ENCODE measurements at regions not wholly inside any gene's neighbourhood (a gene's known extent, or its start where the extent isn't known, plus 50 kb on each side); places are given as distances from the start of the nearest gene placed in this dataset.
"Not testable (repeated sequence)": the region's sequence is repeated elsewhere in the genome, so short reads cannot be mapped to it uniquely, and the experiment has no call there.

DNA sequence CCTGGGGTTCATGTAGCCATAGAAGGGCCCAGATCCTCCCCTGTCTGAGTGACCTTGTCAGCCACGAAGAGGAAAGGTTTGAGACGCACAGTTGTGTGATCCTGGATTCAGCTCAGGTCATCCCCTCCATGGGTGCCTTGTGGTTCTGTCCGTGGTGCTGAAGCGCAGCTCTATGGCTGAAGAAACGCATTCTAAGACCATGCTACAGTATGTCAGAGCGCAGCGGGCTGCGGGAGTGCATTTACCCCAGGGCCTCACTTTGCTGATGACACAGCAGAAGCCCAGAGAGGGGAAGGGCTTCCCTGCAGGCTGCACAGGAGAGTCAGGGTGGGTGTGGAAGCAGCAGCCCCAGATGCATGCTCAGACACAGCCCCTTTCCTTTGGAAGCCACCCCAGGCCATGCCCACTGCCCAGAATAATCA, 68.8 kb upstream of the IQSEC1 start:
- no peak for TF ChIP-seq CTCF (IDR thresholded peaks at IDR 0.05; ENCODE audit: low read depth, low read length)
- no peak overlapping the region for H3K4me3 ChIP-seq (ENCODE audit: low read depth, low read length)
- no peaks in the 10 kb centered on the region for H3K9me3 ChIP-seq
- H3K4me1 ChIP-seq: no peaks in the 10 kb centered on the region
- no peaks in the 10 kb centered on the region for H3K27me3 ChIP-seq
- DNase-seq: no peak
- H3K36me3 ChIP-seq: no peaks in the 10 kb centered on the region

DNA sequence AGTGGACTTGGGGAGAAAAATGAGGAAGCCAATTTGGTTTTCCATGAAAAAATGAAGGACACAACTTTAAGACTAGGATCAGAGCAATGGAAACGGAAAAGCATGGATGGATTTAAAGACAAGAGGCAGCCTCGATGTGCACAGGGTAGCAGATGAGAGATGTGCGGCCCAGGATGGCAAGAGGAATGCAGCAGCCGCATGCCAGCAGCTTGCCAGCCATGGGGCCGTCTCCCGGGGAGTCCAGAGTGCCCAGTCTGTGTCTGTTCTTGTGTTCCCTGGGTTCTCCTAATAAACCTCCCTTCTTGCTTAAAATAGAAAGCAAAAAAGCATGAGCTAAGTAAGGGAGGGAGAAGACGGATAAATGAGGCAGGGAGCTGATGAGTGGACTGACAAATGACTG, 68.0 kb upstream of the IQSEC1 start:
- DNase-seq: no peak

DNA sequence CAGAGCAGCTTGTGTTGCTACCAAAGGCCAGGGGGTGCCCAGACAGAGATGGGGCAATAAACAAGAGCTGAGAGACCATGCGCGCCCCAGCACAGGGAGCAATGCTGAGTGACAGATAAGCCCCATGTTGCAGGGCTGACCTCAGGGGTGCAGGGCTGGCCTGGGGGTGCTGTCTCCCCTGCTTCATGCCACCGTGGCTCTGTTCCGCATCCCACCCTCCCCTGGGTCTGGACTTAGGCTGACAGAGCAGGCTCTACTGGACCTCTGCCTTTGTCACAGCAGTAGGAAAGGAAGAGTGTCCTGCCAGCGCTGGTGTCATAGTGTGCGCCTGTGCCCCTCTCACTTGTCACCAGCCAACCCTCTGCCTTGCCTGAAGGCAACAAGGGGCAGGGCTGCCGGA, 67.4 kb upstream of the IQSEC1 start:
- Histone ChIP-seq H3K4me1 (no peaks in the 10 kb centered on the region), H3K9me3 (no peaks in the 10 kb centered on the region), H3K27me3 (no peaks in the 10 kb centered on the region), H3K4me3 (ENCODE audit: low read depth, low read length) (no peak overlapping the region), H3K36me3 (no peaks in the 10 kb centered on the region)
- DNase-seq: no peak
- TF ChIP-seq CTCF (IDR thresholded peaks at IDR 0.05; ENCODE audit: low read depth, low read length): no peak

More for the DNA sequence above, 68.0 kb upstream of the IQSEC1 start:
- Histone ChIP-seq H3K36me3 (no peaks in the 10 kb centered on the region), H3K4me3 (ENCODE audit: low read depth, low read length) (no peak overlapping the region), H3K4me1 (no peaks in the 10 kb centered on the region), H3K27me3 (no peaks in the 10 kb centered on the region), H3K9me3 (no peaks in the 10 kb centered on the region)
- no peak for TF ChIP-seq CTCF (IDR thresholded peaks at IDR 0.05; ENCODE audit: low read depth, low read length)

GRCh38 chr3:13139471-13140065, 66.3 kb upstream of the IQSEC1 start:
- Histone ChIP-seq H3K36me3 (no peaks in the 10 kb centered on the region), H3K9me3 (no peaks in the 10 kb centered on the region), H3K4me3 (ENCODE audit: low read depth, low read length) (no peak overlapping the region), H3K4me1 (no peaks in the 10 kb centered on the region), H3K27me3 (no peaks in the 10 kb centered on the region)
- DNase-seq: no peak
- TF ChIP-seq CTCF (IDR thresholded peaks at IDR 0.05; ENCODE audit: low read depth, low read length): no peak

- no peak overlapping the region for H3K4me3 ChIP-seq (ENCODE audit: low read depth, low read length)
- no peaks in the 10 kb centered on the region for H3K36me3 ChIP-seq
- no peak for DNase-seq
- no peaks in the 10 kb centered on the region for H3K27me3 ChIP-seq
- H3K9me3 ChIP-seq: no peaks in the 10 kb centered on the region
- H3K4me1 ChIP-seq: no peaks in the 10 kb centered on the region
- TF ChIP-seq CTCF (IDR thresholded peaks at IDR 0.05; ENCODE audit: low read depth, low read length): no peak
Observed at GRCh38 chr3:13138833-13139145, 65.6 kb upstream of the IQSEC1 start.

GRCh38 chr3:13137941-13138832, 65.0 kb upstream of the IQSEC1 start:
- Histone ChIP-seq H3K36me3 (no peaks in the 10 kb centered on the region), H3K9me3 (no peaks in the 10 kb centered on the region), H3K27me3 (no peaks in the 10 kb centered on the region), H3K4me1 (no peaks in the 10 kb centered on the region), H3K4me3 (ENCODE audit: low read depth, low read length) (no peak overlapping the region)
- TF ChIP-seq CTCF (IDR thresholded peaks at IDR 0.05; ENCODE audit: low read depth, low read length): no peak
- no peak for DNase-seq

- not testable (repeated sequence) for H3K4me1 ChIP-seq; H3K27me3 ChIP-seq; H3K9me3 ChIP-seq; DNase-seq; H3K36me3 ChIP-seq; H3K4me3 ChIP-seq (ENCODE audit: low read depth, low read length)
Observed at GRCh38 chr3:13136848-13137247, 63.6 kb upstream of the IQSEC1 start.
